ENCODE measurements at regions not wholly inside any gene's neighbourhood (a gene's known extent, or its start where the extent isn't known, plus 50 kb on each side); places are given as distances from the start of the nearest gene placed in this dataset.

- TF ChIP-seq CTCF (IDR thresholded peaks at IDR 0.05; ENCODE audit: low read depth, low read length) (peak; percentile 16; the same call in 1 of the 2 replicates), EZH2phosphoT487 (IDR thresholded peaks at IDR 0.05; ENCODE audit: low read depth) (no peak)
Observed at GRCh38 chr13:84985860-84986259, 813.4 kb downstream of the SLITRK6 start.
